ENCODE measurements at regions not wholly inside any gene's neighbourhood (a gene's known extent, or its start where the extent isn't known, plus 50 kb on each side); places are given as distances from the start of the nearest gene placed in this dataset.

DNA sequence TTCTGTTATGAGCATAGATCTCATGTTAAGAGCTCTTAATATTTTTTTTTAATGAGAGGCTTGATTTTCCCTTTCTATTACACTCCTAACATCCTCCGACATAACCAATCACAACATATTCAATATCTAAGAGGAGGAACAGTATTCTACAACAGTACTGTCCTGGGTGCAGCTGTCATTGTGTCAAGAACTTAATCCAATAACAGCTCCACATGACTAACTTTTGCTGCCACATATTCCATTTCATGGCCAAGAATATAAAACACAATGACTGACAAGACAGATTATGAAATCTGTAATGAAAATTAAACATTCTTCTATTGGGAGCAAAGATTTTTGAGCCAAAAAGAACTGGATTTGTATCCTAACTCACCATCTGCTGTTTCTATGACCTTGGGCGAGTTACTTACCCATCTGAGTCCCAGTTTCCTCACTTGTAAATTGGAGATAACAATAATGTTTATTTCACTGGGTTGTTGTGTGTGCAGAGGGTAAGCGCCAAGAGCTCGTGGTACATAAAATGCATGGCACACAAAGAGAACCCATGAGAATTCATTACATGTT, 405.6 kb downstream of the SPRY1 start:
- DNase-seq (no peak), ATAC-seq (replicated peaks) (no peak)
- Mint-ChIP-seq H3K4me3 (no peak overlapping the region), H3K9me3 (peaks cover 12 to 14% of the 10 kb centered on the region in 2 donors), H3K4me1 (peaks cover 0 to 2% of the 10 kb centered on the region in 2 donors), H3K27me3 (peaks cover 0 to 10% of the 10 kb centered on the region in 2 donors), H3K27ac (no peak overlapping the region), H3K36me3 (peaks cover 3 to 5% of the 10 kb centered on the region in 2 donors)

- DNase-seq (no peak), ATAC-seq (replicated peaks) (no peak)
- no peak overlapping the region for H3K27ac Mint-ChIP-seq
- H3K9me3 Mint-ChIP-seq: peaks cover 8 to 12% of the 10 kb centered on the region in 2 donors
- H3K4me3 Mint-ChIP-seq: no peak overlapping the region
- peaks cover 0 to 2% of the 10 kb centered on the region in 2 donors for H3K4me1 Mint-ChIP-seq
- H3K27me3 Mint-ChIP-seq: peaks cover 0 to 10% of the 10 kb centered on the region in 2 donors
- H3K36me3 Mint-ChIP-seq: peaks cover 0 to 5% of the 10 kb centered on the region in 2 donors
These were observed 406.3 kb downstream of the SPRY1 start for GRCh38 chr4:123802933-123803332.

GRCh38 chr4:123804196-123804721, 407.7 kb downstream of the SPRY1 start:
- ATAC-seq (replicated peaks): no peak
- H3K9me3 Mint-ChIP-seq: peaks cover 0 to under 1% of the 10 kb centered on the region in 2 donors

DNA sequence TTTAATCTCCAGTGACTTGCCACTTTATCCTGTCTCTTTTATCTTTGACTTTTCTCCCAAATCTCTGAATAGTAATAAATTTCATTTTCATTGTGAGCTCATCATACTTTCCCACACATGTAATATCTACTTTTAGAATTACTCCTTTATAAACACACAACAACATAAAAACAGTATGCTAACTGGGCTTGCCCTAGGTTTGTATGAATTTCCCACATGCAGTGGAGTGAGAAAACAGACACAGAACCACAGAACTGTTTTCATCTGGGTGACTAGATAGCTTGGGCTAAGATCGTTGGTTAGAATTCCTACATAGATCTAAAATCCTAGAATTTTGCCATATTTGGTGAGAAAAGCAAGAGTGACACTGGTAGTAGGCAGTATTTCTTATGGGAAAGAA, 409.5 kb downstream of the SPRY1 start:
- Mint-ChIP-seq H3K27me3 (peaks cover 0 to 10% of the 10 kb centered on the region in 2 donors), H3K27ac (no peak overlapping the region), H3K36me3 (no peaks in the 10 kb centered on the region), H3K9me3 (no peaks in the 10 kb centered on the region), H3K4me1 (peaks cover 0 to 2% of the 10 kb centered on the region in 2 donors), H3K4me3 (no peak overlapping the region)
- ATAC-seq (replicated peaks) (no peak), DNase-seq (no peak)

More at GRCh38 chr4:123804196-123804721, 407.7 kb downstream of the SPRY1 start:
- Mint-ChIP-seq H3K27ac (no peak overlapping the region), H3K4me1 (peaks cover 0 to 2% of the 10 kb centered on the region in 2 donors), H3K4me3 (no peak overlapping the region), H3K36me3 (no peaks in the 10 kb centered on the region), H3K27me3 (peaks cover 0 to 10% of the 10 kb centered on the region in 2 donors)
- no peak for DNase-seq

- Mint-ChIP-seq H3K4me1 (peaks cover 7 to 10% of the 10 kb centered on the region in 2 donors), H3K4me3 (no peak overlapping the region), H3K9me3 (no peaks in the 10 kb centered on the region), H3K27me3 (peaks cover 0 to 9% of the 10 kb centered on the region in 2 donors), H3K36me3 (no peaks in the 10 kb centered on the region), H3K27ac (no peak overlapping the region)
- DNase-seq: no peak
- ATAC-seq (replicated peaks): no peak
These were observed 410.6 kb downstream of the SPRY1 start for GRCh38 chr4:123807187-123807586.

DNA sequence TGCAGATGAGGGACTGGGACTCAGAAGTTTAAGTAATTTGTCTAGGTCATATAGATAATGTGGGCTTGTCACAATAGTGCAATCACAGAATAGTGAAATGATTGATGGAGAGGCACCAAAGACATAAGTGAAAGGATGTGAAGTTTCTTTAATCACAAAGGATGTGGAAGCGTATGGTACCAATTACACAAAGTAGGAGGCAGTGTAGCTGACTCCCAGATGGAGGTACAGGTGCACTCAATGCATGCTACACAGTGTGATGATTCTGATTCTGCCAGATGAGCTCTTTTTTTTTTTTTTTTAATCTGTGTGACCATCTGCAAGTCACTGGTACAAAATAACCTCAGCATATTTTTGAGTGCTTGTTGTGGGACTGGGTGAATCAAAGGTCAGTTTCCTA, 411.3 kb downstream of the SPRY1 start:
- H3K4me1 Mint-ChIP-seq: peaks cover 8 to 10% of the 10 kb centered on the region in 2 donors
- peaks cover 0 to 2% of the 10 kb centered on the region in 2 donors for H3K27me3 Mint-ChIP-seq
- no peak overlapping the region for H3K4me3 Mint-ChIP-seq
- H3K27ac Mint-ChIP-seq: no peak overlapping the region
- DNase-seq (no peak), ATAC-seq (replicated peaks) (no peak)
- H3K9me3 Mint-ChIP-seq: no peaks in the 10 kb centered on the region
- no peaks in the 10 kb centered on the region for H3K36me3 Mint-ChIP-seq

- no peak for ATAC-seq (replicated peaks)
- Mint-ChIP-seq H3K4me1 (peaks cover 8 to 10% of the 10 kb centered on the region in 2 donors), H3K9me3 (no peaks in the 10 kb centered on the region), H3K4me3 (no peak overlapping the region), H3K27me3 (no peaks in the 10 kb centered on the region), H3K27ac (no peak overlapping the region), H3K36me3 (no peaks in the 10 kb centered on the region)
- no peak for DNase-seq
These were observed 413.3 kb downstream of the SPRY1 start for GRCh38 chr4:123809864-123810263.

- DNase-seq (no peak), ATAC-seq (replicated peaks) (peak in 1 of 2 donors; percentile 10)
- Mint-ChIP-seq H3K27me3 (no peaks in the 10 kb centered on the region), H3K4me1 (peaks cover 8 to 12% of the 10 kb centered on the region in 2 donors), H3K27ac (peak overlapping the region; percentile 81), H3K4me3 (peak overlapping the region; percentile 79 to 85), H3K36me3 (no peaks in the 10 kb centered on the region), H3K9me3 (no peaks in the 10 kb centered on the region)
These were observed 415.4 kb downstream of the SPRY1 start for GRCh38 chr4:123812066-123812390.

DNA sequence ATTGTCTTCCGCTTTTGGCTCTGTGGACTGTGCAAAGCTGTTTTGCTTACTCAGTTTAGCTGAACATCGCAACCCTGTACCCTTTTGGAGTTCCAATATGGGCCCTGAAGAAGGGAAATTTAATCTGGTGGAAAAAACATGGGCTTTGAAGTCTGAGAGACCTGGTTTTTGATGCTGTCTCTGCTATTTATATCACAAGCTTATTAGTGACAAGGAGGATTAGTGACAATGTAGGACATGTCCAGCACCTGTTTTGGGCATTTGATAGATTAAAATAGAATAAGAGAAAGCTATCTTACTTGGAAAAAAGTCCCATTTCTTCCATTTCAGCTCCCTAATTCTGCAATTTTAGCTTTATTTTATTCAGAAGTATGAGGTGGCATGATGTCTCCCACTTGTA, 417.3 kb downstream of the SPRY1 start:
- Mint-ChIP-seq H3K27ac (no peak overlapping the region), H3K36me3 (no peaks in the 10 kb centered on the region), H3K27me3 (no peaks in the 10 kb centered on the region), H3K9me3 (no peaks in the 10 kb centered on the region), H3K4me3 (no peak overlapping the region), H3K4me1 (peaks cover 8 to 18% of the 10 kb centered on the region in 2 donors)
- DNase-seq (no peak), ATAC-seq (replicated peaks) (no peak)

DNA sequence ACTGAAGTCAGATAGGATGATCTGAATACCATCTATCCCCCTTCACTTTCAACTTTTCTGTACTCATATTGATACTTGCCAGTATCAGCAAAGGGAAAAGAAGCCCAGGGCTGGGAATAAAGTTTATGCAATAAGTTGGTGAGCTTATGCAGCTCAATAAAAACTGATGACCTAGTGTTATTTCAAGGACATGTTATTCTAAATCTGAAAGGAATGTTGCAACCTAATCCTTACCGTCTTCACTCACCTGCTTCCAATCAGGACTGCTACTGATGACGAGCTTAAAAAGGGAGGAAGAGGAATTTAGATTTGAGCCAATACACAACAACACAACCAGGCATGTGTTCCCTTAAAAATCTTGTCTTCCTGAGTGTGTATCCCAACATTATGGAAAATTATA, 419.9 kb downstream of the SPRY1 start:
- H3K9me3 Mint-ChIP-seq: no peaks in the 10 kb centered on the region
- no peaks in the 10 kb centered on the region for H3K27me3 Mint-ChIP-seq
- no peaks in the 10 kb centered on the region for H3K36me3 Mint-ChIP-seq
- no peak overlapping the region for H3K27ac Mint-ChIP-seq
- H3K4me3 Mint-ChIP-seq: no peak overlapping the region
- ATAC-seq (replicated peaks) (no peak), DNase-seq (no peak)
- H3K4me1 Mint-ChIP-seq: peaks cover 6 to 18% of the 10 kb centered on the region in 2 donors

GRCh38 chr4:123817025-123817688, 420.6 kb downstream of the SPRY1 start:
- H3K36me3 Mint-ChIP-seq: no peaks in the 10 kb centered on the region
- H3K4me3 Mint-ChIP-seq: no peak overlapping the region
- no peak for ATAC-seq (replicated peaks)
- peaks cover under 1 to 11% of the 10 kb centered on the region in 2 donors for H3K4me1 Mint-ChIP-seq
- H3K27ac Mint-ChIP-seq: no peak overlapping the region
- no peaks in the 10 kb centered on the region for H3K9me3 Mint-ChIP-seq
- DNase-seq: no peak
- H3K27me3 Mint-ChIP-seq: no peaks in the 10 kb centered on the region

DNA sequence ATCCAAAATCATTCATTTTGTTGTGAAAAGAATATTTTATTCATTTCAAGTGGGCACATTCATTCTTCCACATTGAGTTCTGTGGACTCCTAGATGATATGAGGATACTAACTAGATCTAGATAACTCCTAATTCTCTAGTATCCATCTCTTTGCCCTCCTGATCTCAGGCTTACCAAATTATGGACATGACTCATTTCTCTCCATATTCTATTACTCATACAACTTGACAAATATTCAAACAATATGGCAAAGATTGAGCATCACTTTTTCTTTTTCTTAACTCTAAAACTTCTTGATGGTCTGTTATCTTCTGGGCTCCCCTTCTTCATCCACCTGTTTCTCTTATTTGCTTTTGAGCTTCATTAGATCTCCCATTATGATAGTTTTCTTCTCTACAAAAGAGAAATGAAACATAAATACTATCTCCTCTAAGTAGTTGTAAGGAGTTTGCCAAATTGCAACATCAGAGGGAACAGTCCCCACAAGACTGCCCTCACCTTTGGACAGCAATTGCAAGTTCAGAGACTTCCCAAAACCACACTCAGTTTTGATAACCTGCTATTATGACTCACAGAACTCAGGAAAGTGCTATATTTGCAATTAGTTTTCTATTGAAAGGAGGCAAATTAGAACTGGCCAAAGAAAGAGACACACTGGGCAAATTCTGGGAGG, 422.9 kb downstream of the SPRY1 start:
- H3K4me1 Mint-ChIP-seq: peaks cover 0 to 10% of the 10 kb centered on the region in 2 donors
- no peak overlapping the region for H3K4me3 Mint-ChIP-seq
- no peaks in the 10 kb centered on the region for H3K36me3 Mint-ChIP-seq
- DNase-seq: no peak
- no peak overlapping the region for H3K27ac Mint-ChIP-seq
- H3K27me3 Mint-ChIP-seq: peaks cover 5 to 6% of the 10 kb centered on the region in 2 donors
- H3K9me3 Mint-ChIP-seq: no peaks in the 10 kb centered on the region
- no peak for ATAC-seq (replicated peaks)

DNA sequence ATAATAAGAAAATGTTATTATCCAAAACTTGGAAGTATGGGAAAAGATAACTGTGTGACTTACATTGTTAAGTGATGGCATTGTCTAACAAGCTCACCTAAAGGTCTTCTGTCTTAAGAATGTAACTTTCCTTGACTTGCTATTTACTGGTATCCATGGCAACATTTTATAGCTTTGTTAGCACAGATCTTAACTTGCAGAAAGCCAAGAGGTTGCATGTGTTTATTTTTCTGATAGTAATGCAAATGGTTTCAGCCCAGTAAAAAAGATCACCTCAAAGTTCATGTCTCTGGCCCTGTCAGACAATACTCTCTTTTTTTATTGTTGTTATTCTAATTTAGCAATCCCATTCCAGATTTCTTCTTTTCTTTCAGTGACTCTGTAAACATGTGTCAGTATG, 425.3 kb downstream of the SPRY1 start:
- DNase-seq (no peak), ATAC-seq (replicated peaks) (no peak)
- H3K27ac Mint-ChIP-seq: no peak overlapping the region
- no peaks in the 10 kb centered on the region for H3K36me3 Mint-ChIP-seq
- no peaks in the 10 kb centered on the region for H3K9me3 Mint-ChIP-seq
- H3K4me3 Mint-ChIP-seq: no peak overlapping the region
- peaks cover 5 to 6% of the 10 kb centered on the region in 2 donors for H3K27me3 Mint-ChIP-seq
- peaks cover 0 to 8% of the 10 kb centered on the region in 2 donors for H3K4me1 Mint-ChIP-seq

GRCh38 chr4:123822353-123822752, 425.8 kb downstream of the SPRY1 start:
- H3K9me3 Mint-ChIP-seq: no peaks in the 10 kb centered on the region
- peaks cover 0 to 3% of the 10 kb centered on the region in 2 donors for H3K4me1 Mint-ChIP-seq
- no peak overlapping the region for H3K4me3 Mint-ChIP-seq
- no peaks in the 10 kb centered on the region for H3K36me3 Mint-ChIP-seq
- H3K27me3 Mint-ChIP-seq: peaks cover 5 to 6% of the 10 kb centered on the region in 2 donors
- DNase-seq (no peak), ATAC-seq (replicated peaks) (no peak)
- H3K27ac Mint-ChIP-seq: no peak overlapping the region

- DNase-seq: no peak
- Mint-ChIP-seq H3K4me1 (no peaks in the 10 kb centered on the region), H3K36me3 (no peaks in the 10 kb centered on the region), H3K9me3 (no peaks in the 10 kb centered on the region), H3K4me3 (no peak overlapping the region), H3K27ac (no peak overlapping the region), H3K27me3 (peaks cover 5 to 6% of the 10 kb centered on the region in 2 donors)
- no peak for ATAC-seq (replicated peaks)
These were observed 426.6 kb downstream of the SPRY1 start for GRCh38 chr4:123823244-123823643.
